B cell (primary cell): ENCODE measurements at regions not wholly inside any gene's neighbourhood (a gene's known extent, or its start where the extent isn't known, plus 50 kb on each side); places are given as distances from the start of the nearest gene placed in this dataset.

Experiments
- EZH2 ChIP-seq: IDR thresholded peaks from 2 replicates; pipeline ENCODE4 v1.6.1; 2012; ENCODE audit warnings: borderline replicate concordance, low read depth, mild to moderate bottlenecking, moderate library complexity, low read length; ENCODE audit not compliant: insufficient read depth, poor library complexity, severe bottlenecking
- TF ChIP-seq, protein P1 (sequence below): fragments of 200-600 bp; IDR thresholded peaks from one replicate; pipeline ENCODE4 v1.8.0; 2022; ENCODE audit warnings: antibody characterized with exemption, mild to moderate bottlenecking

DNA sequence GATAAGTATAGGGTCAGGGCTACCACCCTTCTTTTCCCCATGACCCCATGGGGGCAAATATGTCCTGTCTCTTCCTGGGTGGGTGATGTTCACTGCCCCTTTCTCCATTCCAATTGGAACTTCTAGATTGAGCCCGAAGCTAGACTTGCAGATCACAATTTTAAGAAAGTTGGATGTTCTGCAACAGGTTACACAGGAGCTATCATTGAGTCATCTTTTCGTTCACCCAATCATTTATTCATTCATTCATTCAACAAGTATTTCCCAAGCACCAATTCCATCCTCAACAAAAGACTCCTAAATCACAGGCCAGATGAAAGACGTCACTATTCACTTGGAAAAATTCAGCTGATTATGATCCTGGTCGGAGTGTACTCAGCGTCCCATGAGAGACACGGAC, 71.0 kb upstream of the FOXP4 start:
- TF ChIP-seq, protein P1, sequence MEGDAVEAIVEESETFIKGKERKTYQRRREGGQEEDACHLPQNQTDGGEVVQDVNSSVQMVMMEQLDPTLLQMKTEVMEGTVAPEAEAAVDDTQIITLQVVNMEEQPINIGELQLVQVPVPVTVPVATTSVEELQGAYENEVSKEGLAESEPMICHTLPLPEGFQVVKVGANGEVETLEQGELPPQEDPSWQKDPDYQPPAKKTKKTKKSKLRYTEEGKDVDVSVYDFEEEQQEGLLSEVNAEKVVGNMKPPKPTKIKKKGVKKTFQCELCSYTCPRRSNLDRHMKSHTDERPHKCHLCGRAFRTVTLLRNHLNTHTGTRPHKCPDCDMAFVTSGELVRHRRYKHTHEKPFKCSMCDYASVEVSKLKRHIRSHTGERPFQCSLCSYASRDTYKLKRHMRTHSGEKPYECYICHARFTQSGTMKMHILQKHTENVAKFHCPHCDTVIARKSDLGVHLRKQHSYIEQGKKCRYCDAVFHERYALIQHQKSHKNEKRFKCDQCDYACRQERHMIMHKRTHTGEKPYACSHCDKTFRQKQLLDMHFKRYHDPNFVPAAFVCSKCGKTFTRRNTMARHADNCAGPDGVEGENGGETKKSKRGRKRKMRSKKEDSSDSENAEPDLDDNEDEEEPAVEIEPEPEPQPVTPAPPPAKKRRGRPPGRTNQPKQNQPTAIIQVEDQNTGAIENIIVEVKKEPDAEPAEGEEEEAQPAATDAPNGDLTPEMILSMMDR: no peak
- no peak for TF ChIP-seq EZH2
